IPS-20b (cell line): ENCODE measurements at regions not wholly inside any gene's neighbourhood (a gene's known extent, or its start where the extent isn't known, plus 50 kb on each side); places are given as distances from the start of the nearest gene placed in this dataset.
"Not testable (repeated sequence)": the region's sequence is repeated elsewhere in the genome, so short reads cannot be mapped to it uniquely, and the experiment has no call there.

Experiments
- H3K27ac ChIP-seq: one replicate; pipeline ENCODE4 v1.5.1; 2013; ENCODE audit warnings: low read length
- H3K27me3 ChIP-seq: 2 replicates; pipeline ENCODE4 v1.6.1; 2013; ENCODE audit warnings: mild to moderate bottlenecking, low read length, inconsistent platforms; ENCODE audit not compliant: insufficient read depth
- H3K36me3 ChIP-seq: 2 replicates; pipeline ENCODE4 v1.6.1; 2013; ENCODE audit warnings: low read depth, mild to moderate bottlenecking, inconsistent platforms, low read length, moderate library complexity; ENCODE audit not compliant: insufficient read depth
- H3K4me1 ChIP-seq: 2 replicates; pipeline ENCODE4 v1.6.1; 2013; ENCODE audit warnings: mild to moderate bottlenecking, control low read depth, inconsistent platforms, low read length, moderate library complexity; ENCODE audit not compliant: insufficient read depth
- H3K4me3 ChIP-seq: 2 replicates; pipeline ENCODE4 v1.5.1; 2013; ENCODE audit warnings: mild to moderate bottlenecking, low read length, inconsistent platforms
- H3K9ac ChIP-seq: 2 replicates; pipeline ENCODE4 v1.6.1; 2013; ENCODE audit warnings: low read depth, mild to moderate bottlenecking, inconsistent platforms, low read length, moderate library complexity
- H3K9me3 ChIP-seq: 2 replicates; pipeline ENCODE4 v1.6.1; 2013; ENCODE audit warnings: mild to moderate bottlenecking, low read depth, low read length, inconsistent platforms; ENCODE audit not compliant: insufficient read depth

DNA sequence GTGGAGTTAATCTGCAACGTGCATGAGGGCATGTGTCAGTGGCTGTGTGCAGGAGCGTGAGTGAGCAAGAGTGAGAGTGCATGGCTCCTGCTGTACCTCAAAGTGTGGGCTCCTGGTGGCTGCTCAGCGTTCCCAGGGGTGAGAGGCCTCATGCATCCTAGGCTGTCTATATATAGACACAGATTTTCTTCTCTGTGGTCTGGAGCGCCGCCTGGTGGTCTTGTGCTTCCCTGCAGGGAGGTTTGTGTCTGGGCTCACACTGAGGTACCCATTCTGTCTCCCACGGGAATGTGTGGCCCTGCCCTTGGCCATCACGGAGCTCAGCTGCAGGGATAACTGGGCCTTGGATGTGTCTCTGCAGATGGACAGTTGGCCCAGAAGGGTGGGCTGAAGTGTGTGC is 520.2 kb downstream of the GOLGA6L6 start:
- not testable (repeated sequence) for H3K9ac ChIP-seq, H3K4me3 ChIP-seq, H3K27me3 ChIP-seq, H3K4me1 ChIP-seq, H3K9me3 ChIP-seq, H3K36me3 ChIP-seq, H3K27ac ChIP-seq

DNA sequence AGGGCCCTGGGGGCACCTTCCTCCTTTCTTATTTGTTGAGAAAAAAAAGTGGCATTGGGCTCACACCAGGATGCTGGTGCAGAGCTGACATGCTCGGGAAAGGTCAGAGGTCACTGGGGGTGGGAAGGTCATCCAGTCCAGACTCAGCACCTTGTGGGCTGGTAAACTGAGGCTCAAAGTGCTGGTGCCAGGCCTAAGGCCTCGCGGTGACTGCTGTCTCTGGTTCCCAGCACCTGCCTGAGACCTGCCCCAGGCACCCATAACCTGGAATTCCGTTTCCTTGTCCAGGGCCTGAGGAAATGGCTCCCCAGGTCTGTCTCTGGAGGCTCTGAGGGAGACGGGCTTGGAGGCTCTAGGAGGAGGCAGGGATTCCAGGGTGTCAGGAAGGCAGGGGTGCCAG is 521.0 kb downstream of the GOLGA6L6 start:
- not testable (repeated sequence) for H3K4me3 ChIP-seq, H3K9ac ChIP-seq, H3K36me3 ChIP-seq, H3K27me3 ChIP-seq, H3K4me1 ChIP-seq, H3K9me3 ChIP-seq, H3K27ac ChIP-seq

DNA sequence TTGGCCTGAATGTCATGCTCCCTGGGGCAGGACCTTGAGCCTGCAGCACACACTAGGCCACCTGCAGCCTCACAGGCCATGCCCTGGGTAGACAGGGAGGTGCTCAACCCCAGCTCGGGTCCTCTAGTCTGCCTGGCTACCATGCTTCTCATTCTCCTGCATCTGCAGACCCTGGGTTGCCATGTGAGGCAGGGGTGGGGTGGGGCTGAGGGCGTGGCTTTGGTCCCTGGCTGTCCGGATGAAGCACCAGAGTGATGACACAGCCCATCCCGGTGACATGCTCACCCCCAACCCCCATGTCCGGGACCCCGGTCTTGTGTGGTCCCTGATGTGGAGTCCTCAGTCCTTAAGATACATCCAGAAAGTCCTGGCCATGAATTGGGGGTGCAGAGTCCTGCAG is 521.8 kb downstream of the GOLGA6L6 start:
- H3K27ac ChIP-seq, H3K9ac ChIP-seq, H3K36me3 ChIP-seq: not testable (repeated sequence)

DNA sequence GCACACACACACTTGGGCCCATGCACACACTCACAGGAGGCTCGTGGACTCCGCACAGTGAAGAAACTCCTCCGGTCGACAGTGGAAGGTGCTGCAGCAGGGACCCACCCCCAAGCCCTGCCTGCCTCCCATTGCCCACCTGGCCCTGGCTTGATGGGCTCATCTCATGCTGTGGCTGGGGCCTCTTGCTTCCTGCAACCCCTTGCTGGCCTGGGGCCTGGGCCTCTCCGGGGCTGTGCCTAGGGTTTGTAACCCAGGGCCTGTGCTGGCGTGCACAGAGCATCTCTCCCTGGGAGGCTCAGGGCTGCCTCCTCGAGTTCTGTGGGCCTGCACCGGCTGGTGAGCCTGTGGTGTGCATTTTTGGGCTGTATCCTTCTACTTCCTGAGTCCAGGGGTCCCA is 524.0 kb downstream of the GOLGA6L6 start:
- H3K9ac ChIP-seq, H3K27ac ChIP-seq, H3K36me3 ChIP-seq, H3K9me3 ChIP-seq, H3K27me3 ChIP-seq, H3K4me3 ChIP-seq, H3K4me1 ChIP-seq: not testable (repeated sequence)

More for the DNA sequence above, 521.8 kb downstream of the GOLGA6L6 start:
- not testable (repeated sequence) for H3K4me3 ChIP-seq, H3K9me3 ChIP-seq, H3K4me1 ChIP-seq, H3K27me3 ChIP-seq

DNA sequence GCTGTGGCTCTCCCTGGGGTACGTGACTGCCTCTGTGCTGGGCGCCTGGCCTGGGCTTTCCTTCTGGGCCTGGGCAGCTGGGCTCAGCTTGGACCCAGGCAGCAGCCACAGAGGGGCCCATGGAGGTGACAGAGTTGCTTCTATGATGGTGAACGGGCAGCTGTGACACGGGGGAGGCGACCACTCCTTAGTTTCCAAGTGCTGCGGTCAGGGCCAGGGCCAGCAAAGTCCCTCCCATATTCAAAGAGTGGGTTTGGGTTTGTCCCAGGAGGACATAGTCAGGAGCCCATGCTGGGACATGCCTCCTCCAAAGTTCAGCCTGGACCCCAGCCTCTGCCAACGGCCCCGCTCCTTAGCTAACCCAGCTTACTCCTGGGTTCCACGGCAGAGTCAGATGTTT is 524.7 kb downstream of the GOLGA6L6 start:
- H3K4me1 ChIP-seq, H3K9me3 ChIP-seq, H3K4me3 ChIP-seq: not testable (repeated sequence)

DNA sequence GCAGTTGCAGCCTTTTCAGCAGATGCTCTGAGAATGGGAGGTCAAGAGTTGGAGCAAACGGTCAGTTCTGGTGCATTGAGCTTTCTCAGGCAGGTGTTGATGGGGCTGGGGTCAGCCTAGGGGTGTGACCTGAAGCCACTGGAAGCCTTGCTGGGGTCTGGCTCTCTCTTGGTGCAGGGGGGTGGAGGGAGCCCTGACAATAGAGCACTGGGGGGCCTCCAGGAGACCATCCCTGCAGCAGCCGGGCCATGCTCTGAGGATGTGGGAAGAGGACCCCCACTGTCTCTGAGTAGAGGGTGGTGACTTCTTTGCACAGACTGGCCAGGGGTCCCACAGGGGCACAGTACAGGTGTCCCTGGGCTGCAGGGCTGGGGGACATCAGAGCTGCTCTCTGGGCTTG is 528.8 kb downstream of the GOLGA6L6 start:
- H3K4me1 ChIP-seq, H3K36me3 ChIP-seq, H3K4me3 ChIP-seq, H3K27me3 ChIP-seq, H3K9ac ChIP-seq, H3K9me3 ChIP-seq, H3K27ac ChIP-seq: not testable (repeated sequence)

More for the DNA sequence above, 524.7 kb downstream of the GOLGA6L6 start:
- not testable (repeated sequence) for H3K27ac ChIP-seq, H3K36me3 ChIP-seq, H3K9ac ChIP-seq, H3K27me3 ChIP-seq

DNA sequence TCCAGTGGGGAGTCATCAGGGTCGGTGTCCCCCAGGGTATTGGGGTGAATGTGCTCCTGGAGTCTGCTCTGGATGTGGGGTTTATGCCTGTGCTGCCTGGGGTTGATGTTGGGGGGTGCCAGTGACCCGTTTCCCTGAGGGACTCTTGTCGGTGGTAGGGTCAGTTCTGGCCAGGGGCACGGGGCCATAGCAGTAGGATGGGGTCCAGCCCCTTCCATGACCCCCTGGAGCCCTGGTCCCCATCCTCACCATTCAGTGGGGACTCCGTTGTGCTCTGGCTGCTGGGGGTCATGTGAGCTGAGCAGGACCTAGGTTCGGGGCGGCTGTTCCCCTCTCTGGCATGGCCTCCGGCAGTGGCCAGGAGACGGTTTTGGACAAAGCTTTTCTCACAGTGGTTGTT is 530.8 kb downstream of the GOLGA6L6 start:
- H3K27me3 ChIP-seq, H3K36me3 ChIP-seq, H3K4me1 ChIP-seq, H3K9ac ChIP-seq, H3K27ac ChIP-seq, H3K4me3 ChIP-seq, H3K9me3 ChIP-seq: not testable (repeated sequence)

DNA sequence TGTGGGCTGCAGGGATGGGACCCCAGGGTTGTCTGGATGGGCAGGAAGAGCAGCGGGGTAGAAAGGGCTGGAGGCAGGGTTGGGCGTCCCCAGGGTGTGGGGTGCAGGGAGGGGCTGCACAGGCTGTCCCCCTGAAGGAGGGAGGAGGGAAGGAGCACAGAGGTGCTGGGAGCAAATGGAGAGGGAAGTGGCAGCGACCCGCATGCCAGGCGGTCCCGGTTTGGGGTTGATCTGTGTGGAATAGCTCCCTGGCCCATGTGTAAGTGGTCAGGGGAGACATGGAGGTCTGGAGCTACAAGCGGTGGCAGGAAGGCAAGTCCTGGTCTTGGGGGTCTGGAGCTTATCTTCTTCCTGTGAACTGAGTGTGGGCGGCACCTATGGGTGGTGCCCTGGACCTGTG is 532.0 kb downstream of the GOLGA6L6 start:
- not testable (repeated sequence) for H3K4me3 ChIP-seq, H3K27ac ChIP-seq, H3K36me3 ChIP-seq, H3K27me3 ChIP-seq, H3K9ac ChIP-seq, H3K9me3 ChIP-seq, H3K4me1 ChIP-seq

DNA sequence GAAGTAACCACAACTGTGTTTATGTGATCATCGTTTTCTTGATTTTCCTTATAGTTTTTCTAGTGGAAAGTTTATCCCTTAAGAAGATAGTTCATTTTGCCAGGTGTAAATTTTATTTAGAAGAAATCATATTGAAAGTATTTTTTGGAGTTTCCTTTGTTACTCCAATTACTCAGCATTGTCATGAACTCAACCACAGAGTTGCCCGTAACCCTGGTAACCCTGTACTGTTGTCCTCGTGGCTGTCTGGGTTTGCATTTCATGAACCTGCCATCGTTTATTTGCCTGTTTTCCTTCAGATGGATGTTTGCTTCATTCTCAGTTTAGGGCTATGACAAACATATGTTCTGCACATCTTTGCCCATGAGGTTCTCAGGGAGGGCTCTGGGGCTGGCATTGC is 534.3 kb downstream of the GOLGA6L6 start:
- not testable (repeated sequence) for H3K4me1 ChIP-seq, H3K27me3 ChIP-seq, H3K9ac ChIP-seq, H3K4me3 ChIP-seq, H3K27ac ChIP-seq, H3K9me3 ChIP-seq, H3K36me3 ChIP-seq

DNA sequence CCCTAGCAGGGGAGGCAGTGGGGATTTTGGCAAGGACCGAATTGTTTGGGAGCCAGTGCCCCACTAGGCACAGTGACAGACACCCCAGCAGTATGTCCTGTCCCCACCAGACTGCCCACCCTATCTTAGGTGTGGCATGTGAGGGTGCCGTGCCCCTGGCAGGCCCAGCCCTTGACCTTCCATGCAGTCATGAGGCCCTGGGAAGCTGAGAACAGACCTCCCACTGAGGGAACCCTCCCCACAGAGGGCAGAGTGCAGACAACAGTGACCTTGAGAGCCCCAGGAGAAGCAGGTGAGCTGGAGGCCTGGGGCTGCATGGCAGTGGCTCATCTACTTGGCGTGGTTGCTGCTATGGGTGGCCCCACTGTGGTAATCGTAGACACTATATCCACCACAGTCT is 538.1 kb downstream of the GOLGA6L6 start:
- H3K9ac ChIP-seq, H3K27me3 ChIP-seq: not testable (repeated sequence)

DNA sequence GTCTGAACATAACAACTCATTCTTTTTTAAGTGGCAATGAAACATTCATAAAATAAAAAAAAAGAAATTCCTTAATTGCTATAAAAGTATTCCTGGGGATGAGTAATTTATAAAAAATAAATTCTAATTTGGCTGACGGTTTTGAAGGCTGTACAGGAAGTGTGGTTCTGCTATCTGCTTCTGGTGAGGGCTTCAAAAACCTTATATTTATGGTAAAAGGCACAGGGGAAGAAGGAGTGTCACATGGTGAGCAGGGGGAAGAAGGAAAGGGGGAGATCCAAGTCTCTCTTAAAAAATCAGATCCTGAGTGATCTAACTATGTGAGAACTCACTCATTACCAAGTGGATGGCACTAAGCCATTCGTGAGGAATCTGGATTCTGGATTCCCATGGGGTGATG is 539.0 kb downstream of the GOLGA6L6 start:
- not testable (repeated sequence) for H3K36me3 ChIP-seq, H3K4me3 ChIP-seq, H3K27ac ChIP-seq, H3K9me3 ChIP-seq, H3K27me3 ChIP-seq, H3K9ac ChIP-seq, H3K4me1 ChIP-seq

More for the DNA sequence above, 538.1 kb downstream of the GOLGA6L6 start:
- H3K4me3 ChIP-seq, H3K9me3 ChIP-seq, H3K36me3 ChIP-seq, H3K27ac ChIP-seq, H3K4me1 ChIP-seq: not testable (repeated sequence)

DNA sequence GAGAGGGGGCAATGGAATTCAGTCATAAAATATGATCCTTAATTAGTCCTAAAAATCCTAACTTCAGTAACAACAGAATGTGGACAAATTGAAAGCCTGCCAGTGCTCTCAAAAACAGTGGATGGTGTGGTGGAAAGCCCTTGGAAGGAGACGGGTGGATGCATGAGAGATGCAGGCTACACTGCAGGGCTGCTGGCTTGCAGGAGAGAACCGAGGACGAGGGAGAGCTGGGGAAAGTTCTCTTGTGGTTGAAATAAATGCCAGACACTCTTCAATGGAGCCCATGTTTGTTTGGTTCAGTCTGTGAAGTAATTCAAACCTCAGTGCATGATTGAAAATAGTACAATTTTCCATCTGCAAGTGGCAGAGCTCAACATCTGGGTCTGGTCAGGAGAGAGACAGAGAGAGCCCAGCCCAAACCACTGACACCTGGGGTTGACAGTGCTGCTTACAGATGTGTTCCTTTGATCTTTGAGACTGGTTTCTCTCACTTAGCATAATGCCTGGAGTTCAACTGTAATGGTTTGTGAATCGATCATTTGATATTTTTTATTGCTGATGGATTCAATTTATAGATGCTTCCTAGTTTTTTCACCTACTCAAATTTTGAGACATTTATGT is 544.9 kb downstream of the GOLGA6L6 start:
- H3K4me1 ChIP-seq, H3K4me3 ChIP-seq, H3K36me3 ChIP-seq, H3K27me3 ChIP-seq, H3K27ac ChIP-seq, H3K9ac ChIP-seq: not testable (repeated sequence)
- peaks cover 14% of the 10 kb centered on the region for H3K9me3 ChIP-seq

DNA sequence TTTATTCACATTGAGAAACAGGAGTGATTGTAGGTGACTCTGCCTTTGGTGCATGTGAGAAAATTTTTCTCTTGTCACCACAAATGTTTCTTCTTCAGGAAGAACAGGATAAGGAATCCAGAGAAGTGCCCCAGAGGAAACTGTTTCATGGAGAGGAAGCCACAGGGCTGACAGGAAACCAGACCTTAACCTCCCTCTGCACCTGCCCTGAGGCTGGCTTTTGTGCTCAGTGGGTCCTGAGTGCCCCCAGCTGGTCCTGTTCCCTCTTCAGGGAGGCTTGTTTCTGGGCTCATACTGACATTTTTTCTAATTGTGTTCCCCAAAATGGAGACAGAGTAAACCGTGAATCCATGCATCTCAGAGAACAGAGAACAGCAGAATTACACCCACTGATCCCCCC is 546.3 kb downstream of the GOLGA6L6 start:
- H3K4me3 ChIP-seq, H3K27me3 ChIP-seq, H3K9ac ChIP-seq, H3K4me1 ChIP-seq, H3K27ac ChIP-seq, H3K36me3 ChIP-seq: not testable (repeated sequence)
- H3K9me3 ChIP-seq, result peaks cover 28% of the 10 kb centered on the region
